SK-N-SH treated with all-trans-retinoic acid at 6 μM for 48 hours (cell line): ENCODE measurements at regions not wholly inside any gene's neighbourhood (a gene's known extent, or its start where the extent isn't known, plus 50 kb on each side); places are given as distances from the start of the nearest gene placed in this dataset.

Experiments
- ATAC-seq: fragments of 200-7000 bp; cut with Tn5 transposase; 3 replicates; pipeline ENCODE4 v1.9.1; 2020; ENCODE audit warnings: mild to moderate bottlenecking, moderate library complexity
- ARNTL ChIP-seq: fragments of 450-650 bp; formaldehyde crosslinking; IDR thresholded peaks from 2 replicates; pipeline ENCODE4 v1.5.0; 2020; ENCODE audit warnings: low read depth, mild to moderate bottlenecking, moderate library complexity, borderline replicate concordance
- CSDC2 ChIP-seq: fragments of 250-450 bp; sonication (Bioruptor Pico); IDR thresholded peaks from 2 replicates; pipeline ENCODE4 v1.5.0; 2020; ENCODE audit warnings: mild to moderate bottlenecking, moderate library complexity
- ESRRG ChIP-seq: fragments of 250-450 bp; sonication (Bioruptor Pico); IDR thresholded peaks from 2 replicates; pipeline ENCODE4 v1.6.1; 2021; ENCODE audit warnings: mild to moderate bottlenecking
- GLIS3 ChIP-seq: fragments of 250-450 bp; sonication (Bioruptor Pico); IDR thresholded peaks from 2 replicates; pipeline ENCODE4 v1.5.0; 2020; ENCODE audit warnings: mild to moderate bottlenecking, moderate library complexity
- ISL1 ChIP-seq: fragments of 250-450 bp; sonication (Bioruptor Pico); IDR thresholded peaks from 2 replicates; pipeline ENCODE4 v2.1.2; 2022; ENCODE audit warnings: mild to moderate bottlenecking, moderate library complexity
- OSR1 ChIP-seq: fragments of 250-450 bp; sonication (Bioruptor Pico); IDR thresholded peaks from 2 replicates; pipeline ENCODE4 v1.8.0; 2022; ENCODE audit warnings: moderate library complexity, mild to moderate bottlenecking, inconsistent platforms
- PPARA ChIP-seq: fragments of 250-450 bp; sonication (Bioruptor Pico); IDR thresholded peaks from 2 replicates; pipeline ENCODE4 v1.5.0; 2020; ENCODE audit warnings: mild to moderate bottlenecking, borderline replicate concordance
- RARB ChIP-seq: fragments of 250-450 bp; sonication (Bioruptor Pico); IDR thresholded peaks from 2 replicates; pipeline ENCODE4 v1.8.0; 2021; ENCODE audit warnings: mild to moderate bottlenecking, moderate library complexity
- SNAI2 ChIP-seq: fragments of 250-450 bp; sonication (Bioruptor Pico); IDR thresholded peaks from 2 replicates; pipeline ENCODE4 v1.5.0; 2020; ENCODE audit warnings: mild to moderate bottlenecking, moderate library complexity
- TCF4 ChIP-seq: fragments of 250-450 bp; sonication (Bioruptor Pico); IDR thresholded peaks from 2 replicates; pipeline ENCODE4 v1.8.0; 2021; ENCODE audit warnings: mild to moderate bottlenecking, moderate library complexity, borderline replicate concordance
- TOX ChIP-seq: fragments of 250-450 bp; sonication (Bioruptor Pico); IDR thresholded peaks from 2 replicates; pipeline ENCODE4 v1.8.0; 2021; ENCODE audit warnings: mild to moderate bottlenecking, moderate library complexity, borderline replicate concordance
- ZC3H10 ChIP-seq: fragments of 250-450 bp; sonication (Bioruptor Pico); IDR thresholded peaks from 2 replicates; pipeline ENCODE4 v1.5.1; 2021; ENCODE audit warnings: mild to moderate bottlenecking, moderate library complexity
- ZFP3 ChIP-seq: fragments of 250-450 bp; sonication (Bioruptor Pico); IDR thresholded peaks from 2 replicates; pipeline ENCODE4 v1.5.0; 2020; ENCODE audit warnings: mild to moderate bottlenecking, moderate library complexity
- ZFP30 ChIP-seq: fragments of 450-650 bp; formaldehyde crosslinking; IDR thresholded peaks from 2 replicates; pipeline ENCODE4 v1.5.0; 2022; ENCODE audit warnings: mild to moderate bottlenecking, moderate library complexity
- ZNF565 ChIP-seq: fragments of 450-650 bp; formaldehyde crosslinking; conservative IDR thresholded peaks from 2 replicates; pipeline ENCODE4 v1.5.0; 2020; ENCODE audit warnings: low read depth, mild to moderate bottlenecking, moderate library complexity
- ZNF70 ChIP-seq: fragments of 450-650 bp; formaldehyde crosslinking; IDR thresholded peaks from 2 replicates; pipeline ENCODE4 v1.5.0; 2020; ENCODE audit warnings: mild to moderate bottlenecking, moderate library complexity
- ZNF8 ChIP-seq: fragments of 450-650 bp; formaldehyde crosslinking; IDR thresholded peaks from 2 replicates; pipeline ENCODE4 v1.5.0; 2020; ENCODE audit warnings: mild to moderate bottlenecking, moderate library complexity
- TF ChIP-seq, protein P1 (sequence below): fragments of 250-450 bp; sonication (Bioruptor Pico); IDR thresholded peaks from 2 replicates; pipeline ENCODE4 v1.8.0; 2021; ENCODE audit warnings: low read depth, mild to moderate bottlenecking, moderate library complexity, borderline replicate concordance
- TF ChIP-seq, protein P2 (sequence below): fragments of 250-450 bp; sonication (Bioruptor Pico); IDR thresholded peaks from 2 replicates; pipeline ENCODE4 v1.5.1; 2020; ENCODE audit warnings: low read depth, mild to moderate bottlenecking, moderate library complexity
- TF ChIP-seq, protein P3 (sequence below): fragments of 250-450 bp; sonication (Bioruptor Pico); IDR thresholded peaks from 2 replicates; pipeline ENCODE4 v1.5.1; 2021; ENCODE audit warnings: mild to moderate bottlenecking, moderate library complexity
- TF ChIP-seq, protein P4 (sequence below): fragments of 250-450 bp; sonication (Bioruptor Pico); IDR thresholded peaks from 2 replicates; pipeline ENCODE4 v1.5.0; 2020; ENCODE audit warnings: mild to moderate bottlenecking, moderate library complexity
- TF ChIP-seq, protein P5 (sequence below): fragments of 250-450 bp; sonication (Bioruptor Pico); IDR thresholded peaks from 2 replicates; pipeline ENCODE4 v1.8.0; 2020; ENCODE audit warnings: mild to moderate bottlenecking, moderate library complexity, borderline replicate concordance

DNA sequence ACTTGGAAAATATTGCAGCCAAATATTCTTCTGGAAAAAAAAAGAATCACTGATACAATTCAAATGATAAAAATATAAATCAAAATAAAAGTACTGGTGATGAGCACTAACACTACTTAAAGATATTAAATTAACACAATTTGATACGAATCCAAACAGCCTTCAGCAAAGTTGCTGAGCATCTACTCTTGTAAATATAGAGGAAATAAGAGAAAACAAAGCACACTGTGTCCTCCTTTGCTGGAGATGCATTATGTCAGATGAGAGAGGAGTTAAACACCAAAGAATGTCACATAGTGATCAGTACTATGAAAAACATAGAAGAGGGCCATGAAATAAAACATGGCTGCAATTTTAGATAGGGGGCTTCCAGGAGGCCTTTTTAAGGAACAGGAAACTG is 177.4 kb upstream of the RNPC3 start:
- ATAC-seq: no peak
- TF ChIP-seq OSR1 (CRISPR knock-in tag) (no peak), TCF4 (CRISPR knock-in tag) (no peak), ARNTL (no peak), ZFP3 (CRISPR knock-in tag) (no peak), PPARA (CRISPR knock-in tag) (no peak), GLIS3 (no peak), ESRRG (CRISPR knock-in tag) (no peak)
- TF ChIP-seq, protein P1, sequence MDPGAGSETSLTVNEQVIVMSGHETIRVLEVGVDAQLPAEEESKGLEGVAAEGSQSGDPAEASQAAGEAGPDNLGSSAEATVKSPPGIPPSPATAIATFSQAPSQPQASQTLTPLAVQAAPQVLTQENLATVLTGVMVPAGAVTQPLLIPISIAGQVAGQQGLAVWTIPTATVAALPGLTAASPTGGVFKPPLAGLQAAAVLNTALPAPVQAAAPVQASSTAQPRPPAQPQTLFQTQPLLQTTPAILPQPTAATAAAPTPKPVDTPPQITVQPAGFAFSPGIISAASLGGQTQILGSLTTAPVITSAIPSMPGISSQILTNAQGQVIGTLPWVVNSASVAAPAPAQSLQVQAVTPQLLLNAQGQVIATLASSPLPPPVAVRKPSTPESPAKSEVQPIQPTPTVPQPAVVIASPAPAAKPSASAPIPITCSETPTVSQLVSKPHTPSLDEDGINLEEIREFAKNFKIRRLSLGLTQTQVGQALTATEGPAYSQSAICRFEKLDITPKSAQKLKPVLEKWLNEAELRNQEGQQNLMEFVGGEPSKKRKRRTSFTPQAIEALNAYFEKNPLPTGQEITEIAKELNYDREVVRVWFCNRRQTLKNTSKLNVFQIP (CRISPR knock-in tag): no peak
- TF ChIP-seq, all 23 proteins: peak for 0

DNA sequence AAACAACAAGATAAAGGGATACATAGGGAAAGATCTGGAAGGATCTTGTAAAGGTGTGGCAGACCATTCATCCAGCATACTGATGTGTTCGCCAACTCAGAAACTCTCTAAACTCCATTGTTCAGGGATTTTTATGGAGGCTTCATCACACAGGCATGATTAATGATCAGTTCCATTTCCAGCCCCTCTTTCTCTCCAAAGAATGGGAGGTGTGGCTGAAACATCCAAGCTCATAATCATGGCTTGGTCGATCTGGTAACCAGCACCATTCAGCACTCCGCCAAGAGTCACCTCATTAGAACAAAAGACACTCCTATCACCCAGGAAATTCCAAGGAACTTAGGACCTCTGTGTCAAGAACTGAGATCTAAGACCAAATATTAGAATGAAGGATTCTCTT is 180.6 kb upstream of the RNPC3 start:
- no peak for ATAC-seq
- TF ChIP-seq, protein P2, sequence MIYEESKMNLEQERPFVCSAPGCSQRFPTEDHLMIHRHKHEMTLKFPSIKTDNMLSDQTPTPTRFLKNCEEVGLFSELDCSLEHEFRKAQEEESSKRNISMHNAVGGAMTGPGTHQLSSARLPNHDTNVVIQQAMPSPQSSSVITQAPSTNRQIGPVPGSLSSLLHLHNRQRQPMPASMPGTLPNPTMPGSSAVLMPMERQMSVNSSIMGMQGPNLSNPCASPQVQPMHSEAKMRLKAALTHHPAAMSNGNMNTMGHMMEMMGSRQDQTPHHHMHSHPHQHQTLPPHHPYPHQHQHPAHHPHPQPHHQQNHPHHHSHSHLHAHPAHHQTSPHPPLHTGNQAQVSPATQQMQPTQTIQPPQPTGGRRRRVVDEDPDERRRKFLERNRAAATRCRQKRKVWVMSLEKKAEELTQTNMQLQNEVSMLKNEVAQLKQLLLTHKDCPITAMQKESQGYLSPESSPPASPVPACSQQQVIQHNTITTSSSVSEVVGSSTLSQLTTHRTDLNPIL (CRISPR knock-in tag): no peak
- TF ChIP-seq ZC3H10 (CRISPR knock-in tag) (no peak), ESRRG (CRISPR knock-in tag) (no peak), CSDC2 (CRISPR knock-in tag) (no peak), ZNF565 (CRISPR knock-in tag) (no peak)
- TF ChIP-seq, protein P3, sequence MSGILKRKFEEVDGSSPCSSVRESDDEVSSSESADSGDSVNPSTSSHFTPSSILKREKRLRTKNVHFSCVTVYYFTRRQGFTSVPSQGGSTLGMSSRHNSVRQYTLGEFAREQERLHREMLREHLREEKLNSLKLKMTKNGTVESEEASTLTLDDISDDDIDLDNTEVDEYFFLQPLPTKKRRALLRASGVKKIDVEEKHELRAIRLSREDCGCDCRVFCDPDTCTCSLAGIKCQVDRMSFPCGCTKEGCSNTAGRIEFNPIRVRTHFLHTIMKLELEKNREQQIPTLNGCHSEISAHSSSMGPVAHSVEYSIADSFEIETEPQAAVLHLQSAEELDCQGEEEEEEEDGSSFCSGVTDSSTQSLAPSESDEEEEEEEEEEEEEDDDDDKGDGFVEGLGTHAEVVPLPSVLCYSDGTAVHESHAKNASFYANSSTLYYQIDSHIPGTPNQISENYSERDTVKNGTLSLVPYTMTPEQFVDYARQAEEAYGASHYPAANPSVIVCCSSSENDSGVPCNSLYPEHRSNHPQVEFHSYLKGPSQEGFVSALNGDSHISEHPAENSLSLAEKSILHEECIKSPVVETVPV (CRISPR knock-in tag): no peak

DNA sequence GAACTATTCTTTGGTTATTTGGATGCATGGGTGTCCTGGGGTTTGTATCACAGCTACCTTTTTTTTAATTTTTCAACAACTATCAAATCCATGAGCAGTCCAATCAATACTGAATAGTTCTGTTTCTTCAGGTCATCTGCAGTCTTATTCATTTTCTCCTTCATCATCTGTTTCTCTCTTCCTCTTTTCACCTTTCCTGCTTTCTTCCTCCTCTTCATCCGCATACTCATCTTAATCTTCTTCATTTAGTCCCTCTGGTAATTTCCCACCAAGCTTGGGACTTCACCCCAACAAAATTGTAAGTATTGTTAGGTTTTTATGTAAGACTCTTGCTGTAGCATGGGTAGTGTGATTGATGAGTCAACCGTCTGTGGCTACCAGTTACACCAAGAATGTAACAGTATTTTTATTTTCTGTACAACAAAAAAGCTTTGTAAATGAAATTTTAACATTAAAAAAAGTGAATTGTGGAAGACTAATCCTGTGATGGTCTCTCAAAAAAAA is 184.1 kb upstream of the RNPC3 start:
- no peak for TF ChIP-seq ZNF8 (CRISPR knock-in tag)
- no peak for TF ChIP-seq ZFP3 (CRISPR knock-in tag)
- no peak for TF ChIP-seq ZNF70
- no peak for TF ChIP-seq RARB (CRISPR knock-in tag)
- TF ChIP-seq TOX (CRISPR knock-in tag): no peak
- no peak for TF ChIP-seq GLIS3
- no peak for TF ChIP-seq ARNTL
- no peak for TF ChIP-seq PPARA (CRISPR knock-in tag)
- no peak for TF ChIP-seq TCF4 (CRISPR knock-in tag)
- no peak for TF ChIP-seq CSDC2 (CRISPR knock-in tag)
- TF ChIP-seq ZFP30 (CRISPR knock-in tag): no peak
- TF ChIP-seq, protein P4, sequence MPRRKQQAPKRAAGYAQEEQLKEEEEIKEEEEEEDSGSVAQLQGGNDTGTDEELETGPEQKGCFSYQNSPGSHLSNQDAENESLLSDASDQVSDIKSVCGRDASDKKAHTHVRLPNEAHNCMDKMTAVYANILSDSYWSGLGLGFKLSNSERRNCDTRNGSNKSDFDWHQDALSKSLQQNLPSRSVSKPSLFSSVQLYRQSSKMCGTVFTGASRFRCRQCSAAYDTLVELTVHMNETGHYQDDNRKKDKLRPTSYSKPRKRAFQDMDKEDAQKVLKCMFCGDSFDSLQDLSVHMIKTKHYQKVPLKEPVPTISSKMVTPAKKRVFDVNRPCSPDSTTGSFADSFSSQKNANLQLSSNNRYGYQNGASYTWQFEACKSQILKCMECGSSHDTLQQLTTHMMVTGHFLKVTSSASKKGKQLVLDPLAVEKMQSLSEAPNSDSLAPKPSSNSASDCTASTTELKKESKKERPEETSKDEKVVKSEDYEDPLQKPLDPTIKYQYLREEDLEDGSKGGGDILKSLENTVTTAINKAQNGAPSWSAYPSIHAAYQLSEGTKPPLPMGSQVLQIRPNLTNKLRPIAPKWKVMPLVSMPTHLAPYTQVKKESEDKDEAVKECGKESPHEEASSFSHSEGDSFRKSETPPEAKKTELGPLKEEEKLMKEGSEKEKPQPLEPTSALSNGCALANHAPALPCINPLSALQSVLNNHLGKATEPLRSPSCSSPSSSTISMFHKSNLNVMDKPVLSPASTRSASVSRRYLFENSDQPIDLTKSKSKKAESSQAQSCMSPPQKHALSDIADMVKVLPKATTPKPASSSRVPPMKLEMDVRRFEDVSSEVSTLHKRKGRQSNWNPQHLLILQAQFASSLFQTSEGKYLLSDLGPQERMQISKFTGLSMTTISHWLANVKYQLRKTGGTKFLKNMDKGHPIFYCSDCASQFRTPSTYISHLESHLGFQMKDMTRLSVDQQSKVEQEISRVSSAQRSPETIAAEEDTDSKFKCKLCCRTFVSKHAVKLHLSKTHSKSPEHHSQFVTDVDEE (CRISPR knock-in tag): no peak
- TF ChIP-seq, protein P3 (CRISPR knock-in tag): no peak
- no peak for TF ChIP-seq ISL1 (CRISPR knock-in tag)
- TF ChIP-seq ZC3H10 (CRISPR knock-in tag): no peak
- TF ChIP-seq ESRRG (CRISPR knock-in tag): no peak
- TF ChIP-seq, all 23 proteins: peak for 0
- no peak for ATAC-seq

DNA sequence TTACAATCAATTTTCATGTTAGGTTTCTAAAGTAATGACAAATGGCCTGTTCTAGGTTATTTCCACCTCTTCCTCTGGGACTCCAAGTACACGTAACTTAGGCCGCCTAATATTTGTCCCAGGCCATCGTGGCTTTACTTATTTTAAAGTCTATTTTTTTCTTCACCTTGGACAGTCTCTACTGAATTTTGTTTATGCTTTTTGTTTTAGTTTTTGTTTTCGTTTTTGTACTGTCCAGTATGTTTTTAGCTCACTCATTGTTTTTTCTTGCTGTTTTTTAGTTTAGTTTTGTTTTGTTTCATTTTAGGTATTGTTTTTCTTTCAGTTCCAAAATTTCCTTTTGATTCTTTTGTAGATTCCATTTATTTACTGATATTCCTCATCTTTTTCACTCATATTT is 187.7 kb upstream of the RNPC3 start:
- TF ChIP-seq ZFP30 (CRISPR knock-in tag): no peak
- no peak for TF ChIP-seq ZNF70
- TF ChIP-seq SNAI2 (CRISPR knock-in tag): no peak
- TF ChIP-seq RARB (CRISPR knock-in tag): no peak
- TF ChIP-seq, protein P4 (CRISPR knock-in tag): no peak
- TF ChIP-seq ZC3H10 (CRISPR knock-in tag): no peak
- TF ChIP-seq, protein P5, sequence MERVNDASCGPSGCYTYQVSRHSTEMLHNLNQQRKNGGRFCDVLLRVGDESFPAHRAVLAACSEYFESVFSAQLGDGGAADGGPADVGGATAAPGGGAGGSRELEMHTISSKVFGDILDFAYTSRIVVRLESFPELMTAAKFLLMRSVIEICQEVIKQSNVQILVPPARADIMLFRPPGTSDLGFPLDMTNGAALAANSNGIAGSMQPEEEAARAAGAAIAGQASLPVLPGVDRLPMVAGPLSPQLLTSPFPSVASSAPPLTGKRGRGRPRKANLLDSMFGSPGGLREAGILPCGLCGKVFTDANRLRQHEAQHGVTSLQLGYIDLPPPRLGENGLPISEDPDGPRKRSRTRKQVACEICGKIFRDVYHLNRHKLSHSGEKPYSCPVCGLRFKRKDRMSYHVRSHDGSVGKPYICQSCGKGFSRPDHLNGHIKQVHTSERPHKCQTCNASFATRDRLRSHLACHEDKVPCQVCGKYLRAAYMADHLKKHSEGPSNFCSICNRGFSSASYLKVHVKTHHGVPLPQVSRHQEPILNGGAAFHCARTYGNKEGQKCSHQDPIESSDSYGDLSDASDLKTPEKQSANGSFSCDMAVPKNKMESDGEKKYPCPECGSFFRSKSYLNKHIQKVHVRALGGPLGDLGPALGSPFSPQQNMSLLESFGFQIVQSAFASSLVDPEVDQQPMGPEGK: no peak
- no peak for TF ChIP-seq TCF4 (CRISPR knock-in tag)

More for the DNA sequence above, 187.7 kb upstream of the RNPC3 start:
- no peak for ATAC-seq
